ENCODE measurements at regions not wholly inside any gene's neighbourhood (a gene's known extent, or its start where the extent isn't known, plus 50 kb on each side); places are given as distances from the start of the nearest gene placed in this dataset.

DNA sequence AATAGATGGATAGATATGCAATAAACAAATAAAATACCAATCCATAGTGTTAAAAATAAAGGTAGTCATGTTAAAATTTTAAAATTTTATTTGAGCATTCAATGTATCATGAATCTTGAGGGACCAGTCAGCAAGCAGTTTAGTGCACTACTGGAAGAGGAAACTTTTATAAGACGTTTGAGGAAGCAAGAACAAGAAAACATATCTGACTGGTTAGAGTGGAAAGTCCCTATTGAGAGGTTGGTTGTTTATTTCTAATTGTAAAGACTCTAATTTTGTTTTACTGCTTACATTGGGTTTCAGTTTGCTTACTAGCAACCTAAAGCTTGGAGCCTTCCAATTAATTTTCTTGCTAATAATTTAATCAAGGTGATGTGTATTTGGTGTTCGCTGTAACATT is 786.2 kb downstream of the RAB28 start:
- TF ChIP-seq HDAC2 (IDR thresholded peaks at IDR 0.05; ENCODE audit: borderline replicate concordance in 1 of 2, low read depth in 2 of 2, low read length in 2 of 2) = no peak
- no peak for TF ChIP-seq CTCF (IDR thresholded peaks at IDR 0.05; ENCODE audit: control extremely low read depth in 1 of 3, insufficient read depth in 1 of 3, low read depth in 1 of 3, low read length in 3 of 3)
- TF ChIP-seq NRF1 (IDR thresholded peaks at IDR 0.05; ENCODE audit: low read depth, low read length) = no peak
- no peak for TF ChIP-seq EZH2 (IDR thresholded peaks at IDR 0.05; ENCODE audit: low read depth, low read length, severe bottlenecking)
- no peak for TF ChIP-seq CHD2 (IDR thresholded peaks at IDR 0.05; ENCODE audit: low read length)
- no peak for TF ChIP-seq SIRT6 (IDR thresholded peaks at IDR 0.05; ENCODE audit: low read length)
- TF ChIP-seq ATF3 (IDR thresholded peaks at IDR 0.05; ENCODE audit: insufficient read depth, low read depth, low read length) = no peak
- TF ChIP-seq POLR2A (IDR thresholded peaks at IDR 0.05; ENCODE audit: control extremely low read depth in 1 of 2, low read depth in 2 of 2, low read length in 2 of 2) = no peak
- TF ChIP-seq YY1 (IDR thresholded peaks at IDR 0.05; ENCODE audit: low read depth, low read length) = no peak
- TF ChIP-seq BACH1 (IDR thresholded peaks at IDR 0.05; ENCODE audit: low read length) = no peak
- TF ChIP-seq KDM1A (IDR thresholded peaks at IDR 0.05; ENCODE audit: borderline replicate concordance, low read length) = no peak
- no peak for TF ChIP-seq TCF12 (IDR thresholded peaks at IDR 0.05; ENCODE audit: low read depth, low read length)
